Endothelial cell of umbilical vein (primary cell): ENCODE measurements at regions not wholly inside any gene's neighbourhood (a gene's known extent, or its start where the extent isn't known, plus 50 kb on each side); places are given as distances from the start of the nearest gene placed in this dataset.

Experiments used
- BruUV-seq: library from RNA; stranded (reverse); fragments of 400-500 nt; replicated peaks from 2 replicates; lab custom pipeline; 2021; lab: Mats Ljungman, UMichigan
- CTCF ChIA-PET: fragments of 300-600, 350-600 bp; sonication (Branson Sonifier 250); formaldehyde crosslinking; loops from one replicate; lab custom pipeline; 2021; ENCODE audit warnings: antibody characterized with exemption, inconsistent platforms; lab: Charles Lee
- POLR2A ChIA-PET: fragments of 300-600, 350-600 bp; sonication (Branson Sonifier 250); formaldehyde crosslinking; loops from one replicate; lab custom pipeline; 2021; ENCODE audit warnings: antibody characterized with exemption, inconsistent platforms; lab: Charles Lee
- DNase-seq: peaks from one replicate; pipeline ENCODE4 v3.0.0-alpha.2; 2011; ENCODE audit warnings: low read depth, low spot score
- FAIRE-seq: peaks from 2 replicates; lab custom pipeline; 2011; peaks lifted over from hg19 to GRCh38; lab: Jason Lieb, UNC
- H2AFZ ChIP-seq: 2 replicates; pipeline ENCODE4 v1.6.0; 2012; ENCODE audit warnings: low read depth, low read length, control low read depth, inconsistent platforms
- H3K27ac ChIP-seq: 2 replicates; pipeline ENCODE4 v1.5.1; 2011; ENCODE audit warnings: low read depth, mild to moderate bottlenecking, control low read depth, low read length, moderate library complexity; ENCODE audit not compliant: insufficient read depth
- H3K27me3 ChIP-seq, 2 experiments: 2 replicates each; pipeline versions ENCODE4 v1.6.0 to v1.6.1; 2011; ENCODE audit warnings: low read length in 2 of 2, mixed read lengths in 1 of 2; ENCODE audit not compliant: control insufficient read depth in 2 of 2, insufficient read depth in 2 of 2
- H3K36me3 ChIP-seq, 2 experiments: 2 replicates in 1 of 2; 3 replicates in 1 of 2; pipeline ENCODE4 v1.5.1; 2011; ENCODE audit warnings: low read length in 2 of 2, mild to moderate bottlenecking in 1 of 2, moderate library complexity in 1 of 2; ENCODE audit not compliant: control insufficient read depth in 2 of 2, insufficient read depth in 2 of 2; ENCODE audit errors: extremely low read depth in 1 of 2
- H3K4me1 ChIP-seq: 3 replicates; pipeline ENCODE4 v1.5.1; 2011; ENCODE audit warnings: mild to moderate bottlenecking, low read length; ENCODE audit not compliant: control insufficient read depth, insufficient read depth; ENCODE audit errors: extremely low read depth
- H3K4me2 ChIP-seq: 2 replicates; pipeline ENCODE4 v1.6.1; 2011; ENCODE audit warnings: low read length, control low read depth, mixed read lengths; ENCODE audit not compliant: insufficient read depth
- H3K4me3 ChIP-seq, 3 experiments: fragments of 200-600 bp in 1 of 3; sonication (generic), shearing (Covaris generic) in 1 of 3; replicated peaks in 1 of 3; 2 replicates each; pipeline ENCODE4 v1.5.1; 2011 to 2016; ENCODE audit warnings: control low read depth in 3 of 3, low read length in 3 of 3, mild to moderate bottlenecking in 2 of 3, inconsistent platforms in 1 of 3, low read depth in 1 of 3, moderate library complexity in 1 of 3; ENCODE audit not compliant: insufficient read depth in 1 of 3
- H3K79me2 ChIP-seq: 2 replicates; pipeline ENCODE4 v1.6.0; 2012; ENCODE audit warnings: low read length, inconsistent platforms; ENCODE audit not compliant: control insufficient read depth, insufficient read depth
- H3K9ac ChIP-seq: replicated peaks from 2 replicates; pipeline ENCODE3; 2011; ENCODE audit warnings: low read length, control low read depth; ENCODE audit not compliant: insufficient read depth; ENCODE audit errors: extremely low read depth
- H3K9me1 ChIP-seq: replicated peaks from 3 replicates; pipeline ENCODE4 v1.6.0; 2011; ENCODE audit warnings: mild to moderate bottlenecking, low read length; ENCODE audit not compliant: control insufficient read depth, insufficient read depth; ENCODE audit errors: extremely low read depth
- H3K9me3 ChIP-seq: replicated peaks from 2 replicates; pipeline ENCODE4 v1.5.1; 2012; ENCODE audit warnings: low read length, inconsistent platforms; ENCODE audit not compliant: control insufficient read depth, insufficient read depth
- H4K20me1 ChIP-seq: replicated peaks from 2 replicates; pipeline ENCODE3; 2011; ENCODE audit warnings: mild to moderate bottlenecking, low read length; ENCODE audit not compliant: control insufficient read depth, insufficient read depth; ENCODE audit errors: extremely low read depth
- FOS ChIP-seq: IDR thresholded peaks from 2 replicates; pipeline ENCODE4 v1.6.1; 2011; ENCODE audit warnings: mild to moderate bottlenecking, low read length, moderate library complexity, borderline replicate concordance; ENCODE audit not compliant: insufficient read depth
- MAX ChIP-seq: IDR thresholded peaks from 2 replicates; pipeline ENCODE4 v1.6.1; 2011; ENCODE audit not compliant: insufficient read depth, insufficient read length
- MYC ChIP-seq: IDR thresholded peaks from one replicate; pipeline ENCODE4 v1.6.1; 2011; ENCODE audit warnings: mild to moderate bottlenecking, low read depth, low read length
- dilution Hi-C: fragments of 300-500 bp; cut with MboI; formaldehyde crosslinking; loops from one replicate; pipeline ENCODE4 v1.15.0; 2019; ENCODE audit warnings: low sequenced_read_pairs; ENCODE audit not compliant: extremely low pct_ligation_motif_present
- intact Hi-C: fragments of 100-400 bp; cut with micrococcal nuclease; formaldehyde crosslinking; loops from one replicate; pipeline ENCODE4 v1.10.0; 2022

DNA sequence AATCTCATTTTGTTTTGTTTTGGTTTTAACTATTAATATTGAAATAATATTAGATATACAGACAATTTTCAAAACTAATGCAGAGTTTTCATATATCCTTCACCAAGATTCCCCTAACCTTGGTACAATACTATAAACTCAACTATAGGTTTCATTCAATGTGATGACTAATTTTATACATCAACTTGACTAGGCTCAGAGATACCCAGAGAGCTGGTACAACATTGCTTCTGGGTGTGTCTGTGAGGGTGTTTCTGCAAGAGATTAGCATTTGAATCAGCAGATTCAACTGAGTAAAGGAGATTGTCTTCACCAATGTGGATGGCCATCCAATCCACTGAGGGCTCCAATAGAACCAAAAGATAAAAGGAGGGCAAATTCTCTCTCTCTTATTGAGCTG lies 221.3 kb upstream of the CRIM1 start:
- Histone ChIP-seq H2AFZ (no peak overlapping the region), H3K79me2 (no peaks in the 10 kb centered on the region), H3K27ac (no peak overlapping the region), H3K4me2 (no peak overlapping the region), H3K9me3 (no peaks in the 10 kb centered on the region), H3K9ac (no peak overlapping the region), H3K36me3 (no peaks in the 10 kb centered on the region), H3K4me3 (no peak overlapping the region), H3K27me3 (no peaks in the 10 kb centered on the region), H3K9me1 (no peaks in the 10 kb centered on the region), H4K20me1 (no peaks in the 10 kb centered on the region), H3K4me1 (no peaks in the 10 kb centered on the region)
- no peak for DNase-seq
- no TSS peak for BruUV-seq
- ChIA-PET CTCF (no interaction called here), POLR2A (no interaction called here)
- no peak for FAIRE-seq
- intact Hi-C loops = no loop called here
- TF ChIP-seq FOS = no peak
- dilution Hi-C loops = no loop called here

DNA sequence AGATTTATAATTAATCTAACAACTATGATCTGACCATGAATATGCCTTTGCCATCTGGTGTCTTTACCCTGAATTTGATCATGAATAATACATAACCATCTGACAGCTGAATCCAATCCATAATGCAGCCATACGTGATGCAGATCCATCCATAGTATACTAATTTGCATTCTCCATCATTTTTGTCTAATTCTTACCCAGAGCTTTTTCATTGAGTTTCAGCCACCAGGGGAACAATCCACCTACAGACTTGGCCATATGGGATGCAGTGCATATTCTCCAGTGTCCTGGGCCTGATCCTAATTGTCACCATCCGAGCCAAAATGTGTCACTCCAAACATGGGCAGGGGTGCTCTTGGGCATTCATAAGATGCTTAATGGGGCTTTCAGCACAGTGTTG lies 227.2 kb upstream of the CRIM1 start:
- intact Hi-C loops = no loop called here
- ChIA-PET POLR2A (no interaction called here), CTCF (no interaction called here)
- H3K27ac ChIP-seq = no peak overlapping the region
- no peak for TF ChIP-seq MYC
- no peak for TF ChIP-seq MAX
- H3K9ac ChIP-seq = no peak overlapping the region
- FAIRE-seq (no peak), DNase-seq (no peak)
- dilution Hi-C loops = no loop called here
- H4K20me1 ChIP-seq = no peaks in the 10 kb centered on the region
- no peaks in the 10 kb centered on the region for H3K27me3 ChIP-seq
- BruUV-seq = no TSS peak
- H3K4me2 ChIP-seq = no peak overlapping the region
- no peaks in the 10 kb centered on the region for H3K4me1 ChIP-seq
- H3K9me3 ChIP-seq = no peaks in the 10 kb centered on the region
- H2AFZ ChIP-seq = no peak overlapping the region
- H3K4me3 ChIP-seq = no peak overlapping the region
- no peaks in the 10 kb centered on the region for H3K36me3 ChIP-seq
- no peaks in the 10 kb centered on the region for H3K9me1 ChIP-seq
- H3K79me2 ChIP-seq = no peaks in the 10 kb centered on the region
